ENCODE measurements at regions not wholly inside any gene's neighbourhood (a gene's known extent, or its start where the extent isn't known, plus 50 kb on each side); places are given as distances from the start of the nearest gene placed in this dataset.
"Not testable (repeated sequence)": the region's sequence is repeated elsewhere in the genome, so short reads cannot be mapped to it uniquely, and the experiment has no call there.

DNA sequence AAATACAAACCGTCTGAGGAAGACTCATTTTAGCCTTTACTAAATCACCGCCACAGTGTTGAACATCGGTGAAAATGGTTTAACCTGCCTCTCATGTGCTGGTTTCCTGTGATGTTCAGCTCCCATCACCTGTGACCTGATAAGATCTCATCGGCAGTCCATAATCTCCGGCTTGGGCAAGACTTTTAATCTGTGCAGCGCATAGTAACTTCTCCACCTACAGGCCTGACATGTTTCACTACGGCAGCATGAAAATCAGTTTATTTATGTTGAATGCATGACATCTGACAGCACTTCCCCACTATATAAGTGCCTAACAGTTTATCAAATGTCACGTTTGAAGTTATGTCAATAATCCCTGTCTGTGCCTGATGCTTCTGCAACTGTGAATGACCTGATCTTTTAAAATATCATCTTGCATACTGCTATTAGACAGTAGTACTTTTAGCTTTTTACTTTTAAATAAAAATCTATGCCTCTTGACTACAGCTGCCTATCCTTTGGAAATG lies 1919.8 kb upstream of the AGA start:
- no peak for DNase-seq

DNA sequence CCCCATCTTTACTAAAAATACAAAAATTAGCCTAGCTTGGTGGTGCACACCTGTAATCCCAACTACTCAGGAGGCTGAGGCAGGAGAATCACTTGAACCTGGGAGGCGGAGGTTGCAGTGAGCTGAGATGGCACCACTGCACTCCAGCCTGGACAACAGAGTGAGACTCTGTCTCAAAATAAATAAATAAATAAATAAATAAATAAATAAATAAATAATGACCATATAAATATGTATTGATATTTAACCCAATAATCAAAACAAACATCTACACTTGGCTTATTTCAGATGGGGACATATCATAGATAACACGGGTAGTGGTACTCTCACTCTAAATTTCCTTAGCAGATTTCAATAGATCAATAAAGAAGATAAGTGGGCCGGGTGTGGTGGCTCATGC lies 1923.7 kb upstream of the AGA start:
- DNase-seq, result not testable (repeated sequence)

DNA sequence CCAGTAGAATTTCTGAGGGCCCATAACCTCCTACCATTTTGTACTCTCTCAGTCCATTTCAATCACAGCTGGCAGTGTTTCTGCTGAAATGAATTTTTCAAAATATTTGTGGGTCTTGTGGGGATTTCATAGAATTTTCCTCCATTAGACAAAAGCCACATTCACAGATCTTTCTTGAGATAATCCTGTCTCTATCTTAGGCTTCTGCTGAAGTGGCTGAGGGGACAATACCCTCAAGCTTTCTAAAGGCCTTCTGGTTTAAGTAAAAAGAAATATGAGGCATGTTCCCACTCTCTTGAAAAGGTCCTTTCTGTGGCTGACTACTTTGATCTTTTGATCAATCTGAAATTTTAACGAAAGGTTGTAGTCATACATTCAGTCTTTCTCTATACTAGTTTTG lies 1930.0 kb upstream of the AGA start:
- no peak for DNase-seq

DNA sequence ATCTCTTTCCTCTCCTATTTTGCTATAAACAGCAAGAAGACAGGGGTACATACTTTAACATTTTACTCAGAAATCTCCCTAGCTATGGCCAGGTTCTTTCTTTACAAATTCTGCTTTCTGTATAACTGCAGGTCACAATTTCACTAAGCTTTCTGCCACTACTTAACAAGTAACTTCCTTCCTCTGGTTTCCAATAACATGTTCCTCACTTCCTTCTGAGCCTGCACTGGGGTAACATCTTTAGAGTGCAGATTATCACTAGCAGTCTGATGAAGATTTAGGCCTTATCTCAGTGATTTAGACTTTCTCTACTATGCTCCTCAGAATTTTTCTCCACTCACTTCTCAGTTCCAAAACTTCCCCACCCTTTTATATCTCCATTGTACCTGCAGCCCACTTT lies 1930.5 kb upstream of the AGA start:
- no peak for DNase-seq

DNA sequence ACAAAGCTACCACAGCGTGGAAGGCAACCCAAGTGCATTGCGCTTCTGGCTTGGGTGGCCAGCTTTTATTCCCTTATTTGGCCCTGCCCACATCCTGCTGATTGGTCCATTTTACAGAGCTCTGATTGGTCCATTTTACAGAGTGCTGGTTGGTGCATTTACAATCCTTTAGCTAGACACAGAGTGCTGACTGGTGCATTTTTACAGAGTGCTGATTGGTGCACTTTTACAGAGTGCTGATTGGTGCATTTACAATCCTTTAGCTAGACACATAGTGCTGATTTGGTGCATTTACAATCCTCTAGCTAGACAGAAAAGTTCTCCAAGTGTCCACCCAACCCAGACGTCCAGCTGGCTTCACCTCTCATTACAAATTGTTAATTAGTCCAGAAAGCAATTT lies 1936.6 kb upstream of the AGA start:
- DNase-seq, result not testable (repeated sequence)

DNA sequence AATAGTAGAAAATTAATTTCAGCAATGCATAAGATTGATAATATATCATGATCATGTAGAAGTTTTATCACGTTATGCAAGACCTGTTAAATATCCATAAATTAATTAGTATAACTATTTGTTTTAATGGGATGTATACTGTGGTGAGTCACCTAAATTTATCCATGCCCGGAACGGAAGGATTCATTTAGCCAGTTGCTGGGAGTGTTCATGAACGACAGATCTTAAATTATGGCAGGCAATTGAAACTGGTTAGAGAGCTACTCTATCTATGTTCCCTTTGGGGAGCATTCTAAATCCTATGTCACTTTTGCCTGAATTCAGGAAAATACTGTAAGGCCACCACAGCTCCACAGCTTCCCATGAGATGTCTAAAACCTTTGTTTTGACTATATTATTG lies 1950.5 kb upstream of the AGA start:
- DNase-seq, result no peak

DNA sequence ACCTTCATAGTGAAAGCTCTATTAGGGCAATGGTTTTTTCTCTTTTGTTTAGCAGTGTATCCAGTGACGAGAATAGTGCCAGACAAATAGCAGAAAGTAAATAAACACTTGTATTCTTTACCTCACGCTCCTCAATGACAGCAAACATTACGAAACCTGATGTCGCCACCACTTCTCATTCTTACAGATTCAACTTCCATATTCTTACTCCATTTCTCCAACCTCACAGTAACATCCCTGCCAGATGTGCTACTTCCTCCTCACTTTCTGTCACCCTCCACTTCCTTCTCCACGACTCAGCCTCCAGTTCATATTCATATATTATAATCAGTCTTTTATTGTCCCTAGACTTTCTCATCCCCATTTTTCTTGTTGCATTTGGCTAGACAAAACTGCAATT lies 1956.2 kb upstream of the AGA start:
- no peak for DNase-seq

DNA sequence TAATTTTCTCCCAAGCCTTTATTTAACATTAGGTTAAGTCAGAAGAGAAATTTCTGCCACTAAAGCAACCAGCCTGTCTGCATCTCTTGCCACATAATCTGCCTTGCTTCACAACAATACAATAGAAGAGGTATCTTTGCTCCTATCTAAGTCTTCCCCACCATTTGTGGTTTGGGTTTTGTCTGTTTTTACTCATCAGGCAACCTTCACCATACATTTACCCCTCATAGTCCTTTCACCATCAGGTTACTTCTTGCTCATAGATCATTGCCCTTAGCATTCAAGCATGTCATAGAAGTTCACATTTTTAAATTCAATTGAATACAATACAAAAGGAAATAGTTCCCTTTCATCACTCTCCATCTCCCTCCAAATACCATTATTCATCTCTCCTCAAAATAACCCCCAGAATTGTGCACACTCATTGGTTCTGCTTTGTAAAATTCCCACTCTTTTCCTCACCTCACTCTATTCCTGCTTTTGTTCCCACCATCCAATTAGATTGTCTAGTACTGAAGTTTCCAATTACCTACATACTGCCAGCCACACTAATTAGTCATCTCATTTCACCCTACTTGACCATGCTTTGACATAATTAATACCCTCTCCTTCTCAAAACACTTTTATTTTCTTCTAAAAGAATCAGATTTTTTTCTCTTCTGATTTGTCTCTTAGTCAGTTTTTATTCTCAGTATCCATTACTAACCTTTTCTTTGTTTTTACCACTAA lies 1957.0 kb upstream of the AGA start:
- no peak for DNase-seq

DNA sequence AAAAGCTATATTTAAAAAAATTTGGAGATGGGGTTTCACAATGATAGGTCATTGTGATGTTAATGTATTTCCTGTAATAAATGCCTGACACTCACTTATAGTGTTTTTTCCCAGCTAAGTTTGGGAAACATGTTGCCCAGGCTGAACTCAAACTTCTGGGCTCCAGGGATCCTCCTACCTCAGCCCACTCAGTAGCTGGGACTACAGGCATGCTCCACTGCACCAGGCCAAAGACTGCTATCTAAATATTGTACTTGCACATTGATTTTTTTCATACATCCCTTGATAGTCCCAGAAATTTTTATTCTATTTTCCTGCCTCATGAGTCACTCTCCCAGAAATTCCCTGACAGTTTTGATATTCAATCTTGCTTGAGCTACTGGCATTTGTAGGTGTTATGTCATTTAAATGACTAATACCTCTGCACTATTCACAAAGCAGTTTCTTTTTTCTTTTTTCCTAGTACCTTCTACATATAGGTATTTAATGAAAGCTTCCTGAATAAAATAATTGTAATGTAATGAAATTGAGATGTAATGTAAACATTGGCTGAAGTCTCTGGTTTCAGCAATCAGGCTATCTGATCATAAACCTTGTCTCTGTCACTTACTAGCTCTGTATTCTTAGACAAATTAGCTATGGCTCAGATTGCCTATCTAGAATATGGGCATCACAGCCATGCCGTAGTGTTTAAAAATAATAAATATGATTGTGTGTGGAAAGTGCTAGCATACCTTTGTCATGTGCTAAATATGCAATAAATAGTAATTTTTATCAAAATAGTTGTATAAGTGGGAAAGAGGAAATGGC lies 1973.0 kb upstream of the AGA start:
- DNase-seq, result no peak

DNA sequence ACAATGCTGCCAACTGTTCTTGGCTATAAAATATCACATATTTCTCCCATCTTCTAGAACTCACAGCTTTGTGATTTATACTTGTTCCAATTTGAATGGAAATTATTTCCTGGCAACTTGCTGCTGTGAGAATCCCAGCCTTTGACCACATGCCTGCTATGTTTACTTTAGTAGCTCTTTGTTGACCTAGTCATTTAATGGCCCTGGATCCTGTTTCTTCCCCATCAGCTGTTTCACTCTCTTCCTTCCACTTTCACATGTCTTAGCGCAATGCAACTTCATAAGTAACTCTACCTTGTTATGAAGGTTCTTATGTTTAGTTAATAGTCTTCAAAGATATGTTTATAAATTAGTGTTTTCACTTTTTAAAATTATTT lies 1973.6 kb upstream of the AGA start:
- DNase-seq, result no peak

DNA sequence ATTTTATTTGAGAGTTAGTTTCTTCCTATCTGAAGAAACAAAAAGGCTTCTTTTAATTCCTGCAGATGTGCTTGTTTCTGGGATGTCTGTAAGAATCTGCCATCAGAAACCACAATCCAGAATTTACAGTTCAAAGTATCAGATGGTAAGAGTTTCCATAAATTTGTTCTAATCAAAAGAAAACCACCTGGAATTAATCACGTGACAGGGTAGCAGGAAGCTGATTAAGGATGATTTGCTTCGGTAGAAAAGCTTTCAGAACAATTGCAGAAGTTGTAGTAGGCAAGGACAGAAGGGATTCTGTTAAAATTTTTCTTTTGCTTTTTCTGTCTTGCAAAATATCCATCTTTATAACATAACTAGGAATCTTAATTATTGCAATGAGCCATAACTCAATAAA lies 1975.1 kb upstream of the AGA start:
- no peak for DNase-seq

DNA sequence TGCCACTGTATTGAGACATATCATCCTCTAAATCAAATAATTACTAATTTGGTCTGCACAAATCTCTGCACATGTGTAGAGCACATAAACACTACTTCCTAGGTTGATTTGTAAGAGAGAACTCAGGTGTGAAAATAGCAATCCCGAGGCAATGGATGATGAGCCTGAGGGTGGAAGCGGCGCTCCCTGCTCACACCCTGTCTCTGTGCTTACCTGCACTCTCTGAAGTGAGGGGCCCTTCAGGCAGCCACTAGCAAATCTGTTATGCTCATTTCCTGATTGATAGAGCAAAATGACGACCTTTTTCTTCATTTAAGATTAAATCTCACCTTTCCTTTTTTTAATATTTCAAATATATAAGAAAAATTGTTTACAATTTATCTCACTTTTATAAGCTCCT lies 1995.7 kb upstream of the AGA start:
- DNase-seq, result no peak

DNA sequence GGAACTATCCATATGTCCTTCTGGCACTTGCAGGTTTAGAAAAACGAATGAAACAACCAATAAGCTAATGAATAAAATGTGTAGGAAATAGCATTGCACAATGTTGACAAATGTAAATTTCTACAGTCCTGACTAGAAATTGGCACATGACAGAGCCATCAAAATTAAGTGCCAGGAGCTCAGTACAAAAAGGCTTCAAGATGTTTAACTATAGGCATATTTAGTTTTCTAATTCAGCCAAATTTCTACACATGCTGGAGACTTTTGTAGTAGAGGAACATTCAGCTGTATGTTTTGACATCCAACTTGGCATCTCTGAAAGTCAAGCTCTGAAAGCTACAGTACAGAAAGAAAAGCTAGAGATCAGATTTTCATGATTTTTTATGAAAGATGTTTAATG lies 1999.4 kb upstream of the AGA start:
- no peak for DNase-seq

DNA sequence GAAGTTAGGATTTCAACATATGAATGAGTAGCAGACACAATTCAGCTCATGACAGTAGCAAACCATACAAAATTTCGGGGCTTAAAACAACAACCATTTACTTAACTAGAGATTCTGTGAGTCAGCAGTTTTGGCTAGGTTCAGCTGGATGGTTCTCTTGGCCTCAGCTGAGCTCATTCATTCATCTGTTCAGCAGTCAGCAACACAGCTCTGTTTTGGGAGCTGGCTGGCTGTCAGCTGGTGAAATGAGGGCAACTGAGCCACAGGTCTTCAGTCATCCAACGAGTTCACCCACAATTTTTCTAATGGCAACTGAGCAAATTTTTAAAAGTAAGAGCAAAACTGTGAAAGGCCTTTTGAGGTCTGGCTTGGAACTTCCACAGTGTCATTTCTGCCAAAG lies 2005.1 kb upstream of the AGA start:
- no peak for DNase-seq

DNA sequence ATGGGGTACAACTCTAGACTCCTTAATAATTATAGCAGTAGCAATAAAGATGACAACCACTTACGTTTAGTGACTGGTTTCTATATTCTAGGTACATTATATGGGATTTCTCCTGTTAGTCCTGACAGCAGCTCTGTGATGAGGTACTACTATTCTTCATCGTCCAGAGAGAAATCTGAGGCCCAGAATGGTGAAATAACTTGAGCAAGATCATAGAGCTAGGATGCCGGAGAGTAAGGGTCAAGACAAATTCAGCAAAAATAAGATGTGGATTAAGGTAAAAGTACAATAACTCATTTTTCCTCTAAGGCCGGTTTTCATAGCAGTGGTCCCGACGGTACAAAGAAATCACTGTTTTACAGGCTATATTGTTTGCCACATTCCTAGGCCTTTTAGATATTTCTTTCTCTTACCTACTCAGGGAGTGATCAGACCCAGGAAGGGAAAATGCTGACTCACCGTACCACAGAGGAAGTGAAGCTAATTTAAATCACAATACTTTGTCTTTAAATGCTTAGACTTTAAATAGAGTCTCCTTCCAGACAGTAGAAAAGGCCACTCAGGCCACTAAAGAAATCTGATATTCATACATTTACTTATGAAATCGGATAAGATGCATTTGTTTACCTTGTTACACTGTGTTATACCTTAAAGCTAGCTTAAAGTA lies 2023.0 kb upstream of the AGA start:
- DNase-seq, result no peak

DNA sequence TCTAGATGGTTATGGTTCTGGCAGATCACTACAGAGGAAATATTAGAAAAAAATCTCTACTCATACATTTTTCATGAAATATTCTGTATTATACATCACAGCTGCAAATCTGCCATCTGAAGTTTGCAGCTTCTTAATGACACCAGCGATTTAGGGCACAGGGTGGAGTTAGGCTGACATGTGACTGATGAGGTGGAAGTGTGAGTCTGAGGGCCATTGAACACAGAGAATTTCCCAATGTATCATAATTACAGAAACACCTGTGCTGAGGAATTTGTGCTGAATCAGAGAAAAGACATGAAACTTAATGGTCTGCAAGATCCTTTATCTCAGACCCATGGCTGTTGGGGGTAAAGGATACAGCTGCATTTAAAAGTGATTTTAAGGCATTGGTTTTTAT lies 2025.6 kb upstream of the AGA start:
- no peak for DNase-seq

DNA sequence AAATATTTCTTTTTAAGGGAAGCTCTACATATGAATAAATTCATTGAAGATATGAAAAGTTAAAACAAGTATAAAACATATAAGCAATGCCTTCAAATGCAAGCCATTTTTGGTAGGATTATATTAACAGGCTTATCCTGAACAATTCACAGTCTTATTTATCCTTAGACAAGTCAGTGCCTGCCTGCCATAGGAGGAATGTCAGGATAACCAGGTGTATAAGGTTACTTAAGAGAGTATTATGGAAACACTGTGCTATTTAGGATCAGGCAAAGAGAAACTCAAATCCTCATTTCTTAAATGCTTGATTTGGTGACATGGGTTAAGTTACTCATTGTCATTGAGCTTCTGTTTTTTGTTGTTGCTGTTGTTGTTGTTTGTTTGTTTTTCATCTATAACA lies 2029.9 kb upstream of the AGA start:
- no peak for DNase-seq

DNA sequence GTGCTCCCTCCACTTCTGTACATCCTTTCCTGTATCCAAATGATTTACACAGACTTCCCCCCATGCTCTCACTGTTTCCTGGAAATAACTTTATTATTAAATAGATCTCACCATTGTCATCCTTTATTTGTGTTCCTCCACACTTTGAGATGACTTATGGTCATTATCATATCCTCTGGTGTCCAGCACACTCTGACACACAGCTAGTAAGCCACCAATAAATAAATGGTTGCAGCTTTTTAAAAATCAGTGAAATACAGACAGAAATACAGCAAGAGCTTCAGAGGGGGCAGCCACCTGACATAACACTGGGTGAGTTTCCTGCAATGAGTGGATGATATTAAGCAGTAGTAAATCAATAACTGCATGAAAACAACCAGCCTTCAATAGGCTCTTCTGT lies 2036.4 kb upstream of the AGA start:
- DNase-seq, result no peak

DNA sequence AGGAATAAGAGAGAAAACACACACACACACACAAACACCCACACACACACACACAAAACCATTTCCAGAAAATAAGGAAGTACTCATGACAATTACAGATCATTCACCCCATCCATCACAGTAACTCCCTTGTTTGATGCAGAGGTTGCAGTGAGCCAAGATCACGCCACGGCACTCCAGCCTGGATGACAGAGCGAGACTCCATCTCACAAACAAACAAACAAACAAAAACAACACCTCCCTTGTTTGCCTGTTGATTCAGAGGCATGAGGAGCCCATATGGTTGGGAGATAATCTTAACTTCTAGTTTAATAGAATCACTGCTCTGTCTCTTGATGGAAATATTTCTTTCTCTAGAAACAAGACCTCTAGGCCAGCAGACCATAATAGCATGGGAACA lies 2043.5 kb upstream of the AGA start:
- no peak for DNase-seq

DNA sequence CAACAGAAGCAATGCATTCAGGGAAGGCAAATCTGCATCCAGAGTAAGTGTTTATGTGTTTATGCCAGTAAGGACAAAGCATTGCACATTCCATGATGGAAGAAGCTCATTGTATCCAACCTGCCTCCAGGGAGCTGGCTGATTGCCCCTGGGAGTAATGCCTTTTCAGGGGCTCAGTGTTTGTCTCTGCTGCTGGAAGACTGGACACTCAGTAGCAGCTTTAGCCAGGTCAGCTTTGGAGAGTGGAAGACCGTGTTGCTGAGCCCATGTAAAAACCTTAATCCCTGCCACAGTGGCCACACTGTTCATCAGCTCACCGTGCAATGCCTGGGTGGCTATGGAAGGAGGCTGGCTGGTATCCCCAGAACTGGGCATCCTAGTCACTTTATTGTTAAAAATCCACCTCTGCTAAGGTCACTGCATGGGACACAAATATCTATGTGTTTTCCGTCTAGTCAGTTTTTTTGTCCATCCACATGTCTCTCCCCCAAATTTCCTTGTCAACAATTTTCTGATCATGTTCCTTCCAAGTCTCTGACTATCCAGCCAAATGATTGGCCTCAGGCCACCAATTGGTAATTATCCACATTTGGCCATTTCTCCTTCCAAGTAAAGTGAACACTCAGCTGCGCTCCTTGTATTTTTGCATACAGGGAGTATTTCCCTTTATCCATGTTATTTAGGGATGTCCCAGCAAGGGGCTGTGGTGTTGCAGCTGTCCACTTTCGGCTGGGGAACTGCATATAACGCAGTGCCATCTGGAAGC lies 2044.5 kb upstream of the AGA start:
- DNase-seq, result peak; percentile 42

DNA sequence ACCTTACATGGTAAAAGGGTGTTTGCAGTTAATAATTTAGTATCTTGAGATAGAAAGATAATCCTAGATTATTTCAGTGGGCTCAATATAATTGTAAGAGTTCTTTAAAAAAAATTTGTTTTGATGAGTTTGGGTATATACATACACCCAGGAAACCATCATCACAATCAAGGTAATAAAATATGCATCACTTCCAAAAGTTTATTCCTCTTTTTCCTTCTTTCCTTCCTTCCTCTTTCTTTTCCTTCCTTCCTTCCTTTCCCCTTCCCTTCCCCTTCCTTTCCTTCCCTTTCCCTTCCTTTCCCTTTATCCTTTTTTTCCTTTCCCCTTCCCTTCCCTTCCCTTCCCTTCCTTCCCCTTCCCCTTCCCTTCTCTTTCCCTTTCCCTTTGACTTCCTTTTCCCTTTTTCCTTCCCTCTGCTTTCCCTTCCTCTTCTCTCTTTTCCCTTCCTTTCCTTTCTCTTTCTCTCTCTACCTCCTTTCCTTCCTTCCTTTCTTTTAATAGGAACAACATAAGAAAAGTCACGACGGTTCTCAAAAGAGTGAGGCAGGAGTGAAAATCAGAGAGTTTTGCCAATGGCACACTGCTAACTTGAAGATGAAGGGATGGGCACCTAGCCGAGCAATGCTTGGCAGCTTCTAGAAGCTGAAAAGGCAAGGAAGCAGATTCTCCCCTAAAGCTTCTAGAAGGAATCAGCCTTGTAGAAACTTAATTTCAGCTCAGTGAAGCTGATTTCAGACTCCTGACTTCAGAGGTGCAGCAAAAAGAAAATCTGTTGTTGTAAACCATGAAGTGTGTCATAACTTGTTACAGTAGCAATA lies 2050.2 kb upstream of the AGA start:
- no peak for DNase-seq

DNA sequence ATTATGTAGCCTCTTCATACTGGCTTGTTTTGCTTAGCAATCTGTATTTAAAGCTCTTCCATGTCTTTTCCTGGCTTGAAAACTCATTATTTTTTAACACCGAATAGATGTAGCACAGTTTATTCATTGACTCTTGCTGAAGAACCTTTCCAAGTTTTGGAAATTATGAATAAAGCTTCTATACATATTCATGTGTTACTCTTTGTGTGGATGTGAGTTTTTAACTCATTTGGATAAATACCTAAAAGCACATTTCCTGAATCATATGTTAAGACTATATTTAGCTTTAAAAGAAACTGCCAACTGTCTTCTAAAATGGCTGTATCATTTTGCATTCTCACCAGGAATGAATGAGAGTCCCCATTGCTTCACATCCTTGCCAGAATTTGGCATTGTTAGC lies 2061.7 kb upstream of the AGA start:
- no peak for DNase-seq

Measured in right forelimb (tissue), 1 donor.